T-helper 2 cell treated with Interferon-gamma antibody and Interleukin-4, amounts not matched to agents 5 μg/mL and 100 μg/mL, for 36 hours (primary cell): ENCODE measurements at regions not wholly inside any gene's neighbourhood (a gene's known extent, or its start where the extent isn't known, plus 50 kb on each side); places are given as distances from the start of the nearest gene placed in this dataset.
"Not testable (repeated sequence)": the region's sequence is repeated elsewhere in the genome, so short reads cannot be mapped to it uniquely, and the experiment has no call there.

Source experiments
- DNase-seq: peaks from one replicate; pipeline ENCODE4 v3.0.0; 2021; ENCODE audit warnings: low spot score
- H3K27ac Mint-ChIP-seq: one replicate; pipeline ENCODE4 v1.8.0; 2021; ENCODE audit warnings: mild to moderate bottlenecking, mixed read lengths
- H3K27me3 Mint-ChIP-seq: one replicate; pipeline ENCODE4 v1.8.0; 2021; ENCODE audit warnings: low read depth, mixed read lengths
- H3K36me3 Mint-ChIP-seq: one replicate; pipeline ENCODE4 v1.8.0; 2021; ENCODE audit warnings: low read depth, mixed read lengths
- H3K4me1 Mint-ChIP-seq: one replicate; pipeline ENCODE4 v1.8.0; 2021; ENCODE audit warnings: low read depth, mixed read lengths
- H3K4me3 Mint-ChIP-seq: one replicate; pipeline ENCODE4 v1.8.0; 2022; ENCODE audit warnings: mild to moderate bottlenecking, moderate library complexity, mixed read lengths
- H3K9me3 Mint-ChIP-seq: one replicate; pipeline ENCODE4 v1.8.0; 2021; ENCODE audit warnings: mixed read lengths

GRCh38 chr10:25831080-25831479, 102.9 kb upstream of the MYO3A start:
- H3K27ac Mint-ChIP-seq, result no peak overlapping the region
- H3K36me3 Mint-ChIP-seq, result no peaks in the 10 kb centered on the region
- H3K4me3 Mint-ChIP-seq, result no peak overlapping the region

GRCh38 chr10:25839683-25840082, 94.3 kb upstream of the MYO3A start:
- H3K4me1 Mint-ChIP-seq, result no peaks in the 10 kb centered on the region
- no peak overlapping the region for H3K4me3 Mint-ChIP-seq
- H3K27ac Mint-ChIP-seq, result no peak overlapping the region
- no peak for DNase-seq
- H3K36me3 Mint-ChIP-seq, result no peaks in the 10 kb centered on the region
- no peaks in the 10 kb centered on the region for H3K9me3 Mint-ChIP-seq
- no peaks in the 10 kb centered on the region for H3K27me3 Mint-ChIP-seq

More at GRCh38 chr10:25831080-25831479, 102.9 kb upstream of the MYO3A start:
- Mint-ChIP-seq H3K4me1 (no peaks in the 10 kb centered on the region), H3K27me3 (no peaks in the 10 kb centered on the region), H3K9me3 (no peaks in the 10 kb centered on the region)
- no peak for DNase-seq

DNA sequence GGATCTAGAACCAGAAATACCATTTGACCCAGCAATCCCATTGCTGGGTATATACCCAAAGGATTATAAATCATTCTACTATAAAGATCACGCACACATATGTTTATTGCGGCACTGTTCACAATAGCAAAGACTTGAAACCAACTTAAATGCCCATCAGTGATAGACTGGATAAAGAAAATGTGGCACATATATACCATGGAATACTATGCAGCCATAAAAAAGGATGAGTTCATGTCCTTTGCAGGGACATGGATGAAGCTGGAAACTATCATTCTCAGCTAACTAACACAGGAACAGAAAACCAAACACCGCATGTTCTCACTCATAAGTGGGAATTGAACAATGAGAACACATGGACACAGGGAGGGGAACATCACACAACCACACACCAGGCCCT, 93.2 kb upstream of the MYO3A start:
- not testable (repeated sequence) for DNase-seq, H3K9me3 Mint-ChIP-seq, H3K27ac Mint-ChIP-seq, H3K4me3 Mint-ChIP-seq, H3K36me3 Mint-ChIP-seq, H3K4me1 Mint-ChIP-seq, H3K27me3 Mint-ChIP-seq

GRCh38 chr10:25842146-25842545, 91.9 kb upstream of the MYO3A start:
- no peak overlapping the region for H3K27ac Mint-ChIP-seq
- H3K27me3 Mint-ChIP-seq, result no peaks in the 10 kb centered on the region
- no peaks in the 10 kb centered on the region for H3K36me3 Mint-ChIP-seq
- H3K4me3 Mint-ChIP-seq, result no peak overlapping the region
- H3K9me3 Mint-ChIP-seq, result no peaks in the 10 kb centered on the region
- H3K4me1 Mint-ChIP-seq, result no peaks in the 10 kb centered on the region
- no peak for DNase-seq

- H3K27me3 Mint-ChIP-seq, result no peaks in the 10 kb centered on the region
- no peak overlapping the region for H3K4me3 Mint-ChIP-seq
- no peaks in the 10 kb centered on the region for H3K4me1 Mint-ChIP-seq
- no peak for DNase-seq
- no peak overlapping the region for H3K27ac Mint-ChIP-seq
- no peaks in the 10 kb centered on the region for H3K36me3 Mint-ChIP-seq
- no peaks in the 10 kb centered on the region for H3K9me3 Mint-ChIP-seq
Observed at GRCh38 chr10:25843551-25844170, 90.4 kb upstream of the MYO3A start.

- not testable (repeated sequence) for H3K4me3 Mint-ChIP-seq, H3K27me3 Mint-ChIP-seq
Observed at GRCh38 chr10:25844716-25845115, 89.3 kb upstream of the MYO3A start.

DNA sequence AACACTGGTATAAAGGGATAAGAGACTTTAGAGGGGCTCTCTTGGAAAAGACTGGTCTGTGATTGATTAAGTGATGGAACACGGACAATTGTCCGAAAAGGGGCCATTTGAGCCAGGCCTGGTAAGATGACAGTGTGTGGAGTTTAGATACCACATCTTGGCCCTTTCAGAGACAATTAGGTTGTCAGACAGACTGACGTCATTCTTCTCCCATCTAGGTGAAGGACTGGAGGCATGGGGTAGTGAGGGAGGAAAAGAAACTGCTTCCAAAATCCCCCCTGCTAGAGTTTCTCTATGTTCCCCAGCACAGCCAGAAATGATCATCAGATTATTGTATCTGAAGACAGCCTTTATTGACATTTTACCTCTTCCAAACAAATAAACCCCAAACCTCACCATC, 84.8 kb upstream of the MYO3A start:
- no peaks in the 10 kb centered on the region for H3K27me3 Mint-ChIP-seq
- no peaks in the 10 kb centered on the region for H3K36me3 Mint-ChIP-seq
- no peak overlapping the region for H3K4me3 Mint-ChIP-seq
- H3K9me3 Mint-ChIP-seq, result no peaks in the 10 kb centered on the region
- H3K4me1 Mint-ChIP-seq, result no peaks in the 10 kb centered on the region
- no peak overlapping the region for H3K27ac Mint-ChIP-seq
- DNase-seq, result no peak

More at GRCh38 chr10:25844716-25845115, 89.3 kb upstream of the MYO3A start:
- not testable (repeated sequence) for H3K27ac Mint-ChIP-seq, H3K36me3 Mint-ChIP-seq, H3K9me3 Mint-ChIP-seq, H3K4me1 Mint-ChIP-seq, DNase-seq

- no peak overlapping the region for H3K27ac Mint-ChIP-seq
- no peaks in the 10 kb centered on the region for H3K9me3 Mint-ChIP-seq
- no peaks in the 10 kb centered on the region for H3K4me1 Mint-ChIP-seq
- no peak overlapping the region for H3K4me3 Mint-ChIP-seq
- no peaks in the 10 kb centered on the region for H3K36me3 Mint-ChIP-seq
- H3K27me3 Mint-ChIP-seq, result no peaks in the 10 kb centered on the region
- DNase-seq, result no peak
Observed at GRCh38 chr10:25849988-25850387, 84.0 kb upstream of the MYO3A start.

GRCh38 chr10:25851548-25851947, 82.5 kb upstream of the MYO3A start:
- H3K27me3 Mint-ChIP-seq, result no peaks in the 10 kb centered on the region
- no peaks in the 10 kb centered on the region for H3K9me3 Mint-ChIP-seq
- no peak for DNase-seq
- no peaks in the 10 kb centered on the region for H3K4me1 Mint-ChIP-seq
- no peak overlapping the region for H3K27ac Mint-ChIP-seq
- no peak overlapping the region for H3K4me3 Mint-ChIP-seq
- H3K36me3 Mint-ChIP-seq, result no peaks in the 10 kb centered on the region

DNA sequence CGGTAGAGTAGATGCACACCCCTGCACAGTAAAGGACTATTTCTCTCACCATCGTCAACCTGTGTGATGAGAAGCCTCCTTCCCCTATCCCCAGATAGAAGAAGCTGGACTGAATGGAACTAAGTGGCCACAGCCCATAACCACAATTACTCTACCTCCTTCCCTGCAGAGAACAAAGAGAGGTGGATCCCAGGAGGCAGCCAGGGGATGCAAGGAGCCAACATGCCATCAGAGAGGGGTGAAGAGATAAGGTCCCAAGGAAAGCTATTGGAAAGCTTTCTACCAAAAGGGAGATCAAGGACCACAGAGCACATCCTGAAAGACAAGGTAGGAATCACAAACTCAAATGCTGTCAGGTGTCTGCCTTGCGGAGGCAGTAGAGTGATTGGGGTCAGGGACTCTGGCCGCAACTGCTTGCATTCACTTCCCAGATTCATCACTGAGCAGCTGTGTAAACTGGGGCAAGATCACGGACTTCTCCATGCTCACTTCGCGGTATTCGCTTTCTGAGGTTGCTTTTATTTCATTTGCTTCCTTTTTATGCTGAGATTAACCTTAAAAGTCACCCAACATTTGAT, 81.6 kb upstream of the MYO3A start:
- no peaks in the 10 kb centered on the region for H3K36me3 Mint-ChIP-seq
- no peak overlapping the region for H3K4me3 Mint-ChIP-seq
- no peaks in the 10 kb centered on the region for H3K4me1 Mint-ChIP-seq
- H3K9me3 Mint-ChIP-seq, result no peaks in the 10 kb centered on the region
- DNase-seq, result no peak
- H3K27ac Mint-ChIP-seq, result no peak overlapping the region
- H3K27me3 Mint-ChIP-seq, result no peaks in the 10 kb centered on the region

DNA sequence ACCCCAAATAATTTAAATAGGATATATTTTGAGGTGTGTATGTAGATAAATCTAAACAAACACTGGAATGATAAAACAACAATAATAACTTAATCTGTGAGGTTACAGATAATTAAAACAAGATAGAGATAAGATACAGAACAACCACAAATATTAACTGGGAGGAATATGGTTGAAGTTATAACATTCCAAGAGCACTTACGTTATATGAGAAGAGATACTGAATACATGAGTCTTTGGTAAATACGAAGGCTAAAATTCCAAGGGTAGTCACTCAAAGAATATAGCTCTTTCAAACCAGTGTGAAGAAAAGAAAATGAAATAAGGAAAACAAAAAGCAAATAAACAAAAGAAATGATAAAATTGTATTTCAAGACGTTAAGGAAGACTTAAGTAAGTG, 76.0 kb upstream of the MYO3A start:
- Mint-ChIP-seq H3K9me3 (no peaks in the 10 kb centered on the region), H3K27ac (no peak overlapping the region), H3K4me3 (no peak overlapping the region), H3K4me1 (no peaks in the 10 kb centered on the region), H3K27me3 (no peaks in the 10 kb centered on the region), H3K36me3 (no peaks in the 10 kb centered on the region)
- no peak for DNase-seq

GRCh38 chr10:25865267-25865666, 68.8 kb upstream of the MYO3A start:
- H3K4me1 Mint-ChIP-seq, result no peaks in the 10 kb centered on the region
- H3K9me3 Mint-ChIP-seq, result no peaks in the 10 kb centered on the region
- no peak overlapping the region for H3K4me3 Mint-ChIP-seq
- H3K27ac Mint-ChIP-seq, result no peak overlapping the region
- H3K27me3 Mint-ChIP-seq, result no peaks in the 10 kb centered on the region
- DNase-seq, result no peak
- H3K36me3 Mint-ChIP-seq, result no peaks in the 10 kb centered on the region

DNA sequence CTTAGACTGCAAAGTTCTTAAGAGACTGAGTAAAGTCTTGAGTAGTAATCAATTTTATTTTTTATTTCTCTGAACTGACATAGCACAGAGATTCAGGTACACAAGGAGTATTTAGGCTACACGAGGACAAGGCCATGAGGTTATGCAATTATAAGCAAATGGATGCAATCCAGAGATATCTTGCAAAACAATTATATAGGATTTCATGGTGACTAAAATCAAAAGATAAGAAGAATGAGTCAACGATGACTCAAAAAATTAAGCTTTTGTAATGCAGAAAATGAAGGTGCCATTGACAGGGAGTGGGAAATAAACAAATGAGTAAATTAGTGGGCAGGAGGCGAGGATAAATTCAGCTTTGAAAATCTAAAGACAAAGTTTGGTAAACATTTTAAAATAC, 66.7 kb upstream of the MYO3A start:
- Mint-ChIP-seq H3K27me3 (no peaks in the 10 kb centered on the region), H3K27ac (no peak overlapping the region), H3K4me3 (no peak overlapping the region), H3K36me3 (no peaks in the 10 kb centered on the region), H3K9me3 (no peaks in the 10 kb centered on the region), H3K4me1 (no peaks in the 10 kb centered on the region)
- no peak for DNase-seq

- Mint-ChIP-seq H3K27me3 (no peaks in the 10 kb centered on the region), H3K4me1 (no peaks in the 10 kb centered on the region), H3K9me3 (no peaks in the 10 kb centered on the region), H3K36me3 (no peaks in the 10 kb centered on the region), H3K4me3 (no peak overlapping the region), H3K27ac (no peak overlapping the region)
- DNase-seq, result no peak
Observed at GRCh38 chr10:25869067-25869591, 64.9 kb upstream of the MYO3A start.

DNA sequence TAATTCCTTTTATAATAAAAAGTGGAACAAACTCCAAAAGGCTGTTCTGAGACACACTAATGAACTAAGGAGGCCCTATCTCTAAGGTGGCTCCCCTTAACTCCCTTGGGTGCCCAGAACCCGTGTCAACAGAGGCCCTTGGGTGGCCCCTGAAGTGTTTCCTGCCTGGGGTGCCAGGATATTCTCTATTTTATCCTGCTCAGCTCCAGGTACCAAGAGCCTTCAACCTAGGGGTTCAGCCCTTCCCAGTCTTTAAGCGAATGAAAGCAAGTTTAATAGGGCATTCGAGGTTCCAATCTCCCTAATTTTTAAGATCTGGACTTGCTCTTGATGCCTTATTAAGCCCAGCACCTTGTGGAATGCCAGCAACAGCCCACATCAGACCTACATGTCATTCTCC, 64.4 kb upstream of the MYO3A start:
- no peak for DNase-seq
- H3K36me3 Mint-ChIP-seq, result no peaks in the 10 kb centered on the region
- H3K27ac Mint-ChIP-seq, result no peak overlapping the region
- H3K27me3 Mint-ChIP-seq, result no peaks in the 10 kb centered on the region
- no peak overlapping the region for H3K4me3 Mint-ChIP-seq
- no peaks in the 10 kb centered on the region for H3K4me1 Mint-ChIP-seq
- no peaks in the 10 kb centered on the region for H3K9me3 Mint-ChIP-seq
